Ascending aorta (tissue), 2 donors: ENCODE measurements at regions not wholly inside any gene's neighbourhood (a gene's known extent, or its start where the extent isn't known, plus 50 kb on each side); places are given as distances from the start of the nearest gene placed in this dataset.

Experiments used
- DNase-seq, 2 donors: peaks; one replicate each; pipeline ENCODE4 v3.0.0-alpha.2; 2019; ENCODE audit warnings: low spot score in 2 of 2
- H3K27ac ChIP-seq, 2 donors: fragments of 200-600 bp; sonication (generic); one replicate each; pipeline ENCODE4 v1.5.1; 2016 to 2017; ENCODE audit warnings: mild to moderate bottlenecking in 1 of 2
- H3K27me3 ChIP-seq: fragments of 200-600 bp; sonication (generic); one replicate; pipeline ENCODE4 v1.5.1; 2017
- H3K36me3 ChIP-seq, 2 donors: fragments of 200-600 bp; sonication (generic); one replicate each; pipeline ENCODE4 v1.5.1; 2016
- H3K4me1 ChIP-seq, 2 donors: fragments of 200-600 bp; sonication (generic); one replicate each; pipeline ENCODE4 v1.5.1; 2016 to 2017; ENCODE audit warnings: mild to moderate bottlenecking in 1 of 2
- H3K4me3 ChIP-seq, 2 donors: fragments of 200-600 bp; sonication (generic); one replicate each; pipeline ENCODE4 v1.5.1; 2016 to 2017; ENCODE audit warnings: mild to moderate bottlenecking in 1 of 2
- H3K9me3 ChIP-seq, 2 donors: fragments of 200-600 bp; sonication (generic); one replicate each; pipeline ENCODE4 v1.5.1; 2016
- intact Hi-C: fragments of 100-400 bp; cut with DNase I; formaldehyde crosslinking; loops from one replicate; pipeline ENCODE4 v1.15.1; 2023
- TF ChIP-seq, protein P1 (sequence below), 3 experiments: fragments of 200-600 bp in 2 of 3; fragments of 450-650 bp in 1 of 3; sonication (generic) in 2 of 3; IDR thresholded peaks; one replicate each; pipeline ENCODE4 v1.5.1; 2016 to 2019; ENCODE audit warnings: antibody characterized with exemption in 3 of 3, mild to moderate bottlenecking in 1 of 3, moderate library complexity in 1 of 3

DNA sequence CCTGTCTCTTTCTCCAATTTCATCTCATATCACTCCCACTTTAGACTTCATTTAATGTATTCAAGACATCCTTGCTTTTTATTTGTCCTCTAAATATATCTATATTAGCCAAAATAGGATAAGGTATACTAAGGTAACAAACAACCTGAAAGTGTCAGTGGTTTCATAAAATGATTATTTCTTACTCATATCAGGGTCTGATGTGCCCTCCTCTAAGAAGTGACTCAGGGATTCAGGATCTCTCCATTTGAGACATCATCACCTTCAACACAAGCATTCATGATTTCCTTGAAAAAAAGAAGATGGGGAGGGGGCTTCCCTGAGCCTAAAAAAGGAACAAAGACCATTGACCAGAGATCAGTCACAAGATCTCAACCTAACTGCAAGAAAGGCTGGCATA lies 131.4 kb upstream of the POU2AF2 start:
- no peak overlapping the region for H3K4me3 ChIP-seq
- DNase-seq: no peak
- TF ChIP-seq, protein P1, sequence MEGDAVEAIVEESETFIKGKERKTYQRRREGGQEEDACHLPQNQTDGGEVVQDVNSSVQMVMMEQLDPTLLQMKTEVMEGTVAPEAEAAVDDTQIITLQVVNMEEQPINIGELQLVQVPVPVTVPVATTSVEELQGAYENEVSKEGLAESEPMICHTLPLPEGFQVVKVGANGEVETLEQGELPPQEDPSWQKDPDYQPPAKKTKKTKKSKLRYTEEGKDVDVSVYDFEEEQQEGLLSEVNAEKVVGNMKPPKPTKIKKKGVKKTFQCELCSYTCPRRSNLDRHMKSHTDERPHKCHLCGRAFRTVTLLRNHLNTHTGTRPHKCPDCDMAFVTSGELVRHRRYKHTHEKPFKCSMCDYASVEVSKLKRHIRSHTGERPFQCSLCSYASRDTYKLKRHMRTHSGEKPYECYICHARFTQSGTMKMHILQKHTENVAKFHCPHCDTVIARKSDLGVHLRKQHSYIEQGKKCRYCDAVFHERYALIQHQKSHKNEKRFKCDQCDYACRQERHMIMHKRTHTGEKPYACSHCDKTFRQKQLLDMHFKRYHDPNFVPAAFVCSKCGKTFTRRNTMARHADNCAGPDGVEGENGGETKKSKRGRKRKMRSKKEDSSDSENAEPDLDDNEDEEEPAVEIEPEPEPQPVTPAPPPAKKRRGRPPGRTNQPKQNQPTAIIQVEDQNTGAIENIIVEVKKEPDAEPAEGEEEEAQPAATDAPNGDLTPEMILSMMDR (IDR thresholded peaks at IDR 0.05): no peak
- H3K27me3 ChIP-seq: no peaks in the 10 kb centered on the region
- no peaks in the 10 kb centered on the region for H3K36me3 ChIP-seq
- intact Hi-C loops: no loop called here
- no peaks in the 10 kb centered on the region for H3K4me1 ChIP-seq
- H3K9me3 ChIP-seq: no peaks in the 10 kb centered on the region
- no peak overlapping the region for H3K27ac ChIP-seq

DNA sequence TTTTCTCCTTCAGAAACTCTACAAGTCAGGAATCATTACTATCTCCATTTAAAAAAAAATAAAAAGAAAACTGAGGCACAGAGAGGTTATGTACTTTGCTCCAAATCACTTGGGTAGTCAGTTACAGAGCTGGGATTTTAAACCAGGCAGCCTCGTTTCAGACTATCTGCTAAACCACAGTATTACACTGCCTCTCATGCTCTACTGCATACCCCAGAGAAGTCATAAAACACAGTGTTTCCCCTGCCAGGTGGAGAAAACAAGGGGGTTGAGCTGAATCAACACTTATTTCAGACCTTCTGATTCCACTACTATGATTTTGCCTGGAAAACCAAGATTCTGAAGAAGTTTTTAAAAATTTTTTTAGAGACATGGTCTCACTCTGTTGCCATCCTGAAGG lies 132.9 kb upstream of the POU2AF2 start:
- Histone ChIP-seq H3K4me3 (no peak overlapping the region), H3K27me3 (no peaks in the 10 kb centered on the region), H3K9me3 (no peaks in the 10 kb centered on the region), H3K36me3 (no peaks in the 10 kb centered on the region), H3K27ac (no peak overlapping the region), H3K4me1 (no peaks in the 10 kb centered on the region)
- intact Hi-C loops: no loop called here
- DNase-seq: no peak
- TF ChIP-seq, protein P1 (IDR thresholded peaks at IDR 0.05): no peak

DNA sequence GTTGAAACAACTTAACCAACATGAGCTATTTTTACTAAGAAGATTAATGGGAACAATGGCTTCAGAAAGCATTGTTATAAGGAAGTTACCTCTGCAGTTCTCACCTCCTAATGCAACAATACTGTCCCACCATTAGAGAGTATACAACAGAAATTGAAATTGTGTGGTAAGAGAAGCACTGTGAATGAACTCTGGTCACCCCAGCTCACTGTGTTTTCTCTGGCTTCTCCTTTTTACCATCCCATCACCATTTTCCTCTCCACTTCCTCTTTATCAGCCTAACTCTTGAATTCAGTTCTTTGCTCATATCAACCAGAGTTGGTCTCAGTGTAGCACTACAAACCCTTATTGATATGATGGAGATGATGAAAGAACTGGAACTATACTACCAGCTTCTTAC lies 138.0 kb upstream of the POU2AF2 start:
- TF ChIP-seq, protein P1 (IDR thresholded peaks at IDR 0.05): no peak
- Histone ChIP-seq H3K27me3 (no peaks in the 10 kb centered on the region), H3K9me3 (no peaks in the 10 kb centered on the region), H3K36me3 (no peaks in the 10 kb centered on the region), H3K4me3 (no peak overlapping the region), H3K27ac (no peak overlapping the region), H3K4me1 (no peaks in the 10 kb centered on the region)
- no peak for DNase-seq
- intact Hi-C loops: no loop called here

DNA sequence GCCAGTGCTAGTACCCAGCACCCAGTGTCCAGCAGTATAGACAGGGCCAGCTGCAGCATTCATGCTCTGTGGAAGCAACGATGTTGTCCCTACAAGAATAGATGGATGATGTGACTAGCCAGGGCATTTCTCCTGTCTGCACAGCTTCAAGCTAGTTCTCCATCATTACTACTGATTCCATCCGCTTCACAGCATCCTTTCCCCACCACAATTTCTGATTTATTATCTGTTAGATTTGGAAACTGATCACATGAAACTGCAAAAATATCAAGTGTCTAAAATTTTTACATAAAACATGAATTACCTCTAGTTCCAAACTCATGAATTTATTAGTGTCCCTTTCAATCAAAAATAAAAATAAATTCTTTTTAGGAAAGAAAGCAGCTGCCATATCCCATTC lies 138.9 kb upstream of the POU2AF2 start:
- no peak for DNase-seq
- intact Hi-C loops: no loop called here
- Histone ChIP-seq H3K27ac (no peak overlapping the region), H3K27me3 (no peaks in the 10 kb centered on the region), H3K4me3 (no peak overlapping the region), H3K9me3 (no peaks in the 10 kb centered on the region), H3K36me3 (no peaks in the 10 kb centered on the region), H3K4me1 (no peaks in the 10 kb centered on the region)
- TF ChIP-seq, protein P1 (IDR thresholded peaks at IDR 0.05): no peak

DNA sequence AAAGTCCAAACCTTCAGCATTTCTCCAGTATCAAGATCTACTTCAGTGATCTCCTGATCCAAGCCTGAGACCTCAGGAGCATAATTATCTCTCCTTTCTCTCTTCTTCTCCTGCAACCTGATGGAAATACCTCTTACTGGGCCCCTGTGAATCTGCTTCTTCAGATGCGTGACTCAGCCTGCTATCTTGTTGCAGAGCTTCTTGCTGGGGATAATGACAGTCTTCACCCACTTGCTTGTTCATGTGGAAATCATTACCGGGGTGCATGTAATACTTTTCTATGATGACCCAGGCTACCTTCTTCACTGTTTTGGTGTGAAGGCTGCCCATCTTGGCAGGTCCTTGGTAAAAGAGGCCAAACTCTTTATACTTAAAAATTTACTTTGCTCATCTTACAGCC lies 140.0 kb upstream of the POU2AF2 start:
- no peaks in the 10 kb centered on the region for H3K9me3 ChIP-seq
- no peak overlapping the region for H3K27ac ChIP-seq
- intact Hi-C loops: no loop called here
- H3K36me3 ChIP-seq: no peaks in the 10 kb centered on the region
- H3K27me3 ChIP-seq: no peaks in the 10 kb centered on the region
- H3K4me3 ChIP-seq: no peak overlapping the region
- H3K4me1 ChIP-seq: no peaks in the 10 kb centered on the region
- TF ChIP-seq, protein P1 (IDR thresholded peaks at IDR 0.05): no peak
- no peak for DNase-seq

DNA sequence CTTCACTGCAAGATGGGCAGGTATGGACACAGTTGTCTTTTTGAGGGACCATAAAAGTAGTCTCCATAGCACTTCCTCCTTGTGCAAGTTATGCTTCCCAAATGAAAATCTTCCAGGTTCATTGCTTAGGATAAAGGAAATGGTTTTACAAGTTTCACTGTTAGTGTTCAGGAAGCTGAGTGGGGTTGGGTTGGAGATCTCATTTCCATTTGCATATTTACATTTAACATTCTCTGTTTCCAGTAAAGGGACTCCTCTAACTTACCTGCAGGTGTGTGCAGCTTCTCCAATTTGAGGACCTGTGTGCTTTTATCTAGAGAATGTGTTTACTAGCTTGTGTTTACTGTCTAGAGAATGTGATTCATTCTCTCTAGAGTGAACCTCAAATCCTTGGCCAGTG lies 141.3 kb upstream of the POU2AF2 start:
- Histone ChIP-seq H3K27me3 (no peaks in the 10 kb centered on the region), H3K36me3 (no peaks in the 10 kb centered on the region), H3K4me1 (no peaks in the 10 kb centered on the region), H3K27ac (no peak overlapping the region), H3K9me3 (no peaks in the 10 kb centered on the region), H3K4me3 (no peak overlapping the region)
- no peak for DNase-seq
- intact Hi-C loops: no loop called here
- TF ChIP-seq, protein P1 (IDR thresholded peaks at IDR 0.05): no peak
